NCI-H146 treated with DMSO at 0.1 percent for 48 hours (cell line): ENCODE measurements at regions not wholly inside any gene's neighbourhood (a gene's known extent, or its start where the extent isn't known, plus 50 kb on each side); places are given as distances from the start of the nearest gene placed in this dataset.

Experiments
- DNase-seq: peaks from one replicate; lab custom pipeline; 2025; ENCODE audit not compliant: unreplicated experiment; lab: John Stamatoyannopoulos, UW

DNA sequence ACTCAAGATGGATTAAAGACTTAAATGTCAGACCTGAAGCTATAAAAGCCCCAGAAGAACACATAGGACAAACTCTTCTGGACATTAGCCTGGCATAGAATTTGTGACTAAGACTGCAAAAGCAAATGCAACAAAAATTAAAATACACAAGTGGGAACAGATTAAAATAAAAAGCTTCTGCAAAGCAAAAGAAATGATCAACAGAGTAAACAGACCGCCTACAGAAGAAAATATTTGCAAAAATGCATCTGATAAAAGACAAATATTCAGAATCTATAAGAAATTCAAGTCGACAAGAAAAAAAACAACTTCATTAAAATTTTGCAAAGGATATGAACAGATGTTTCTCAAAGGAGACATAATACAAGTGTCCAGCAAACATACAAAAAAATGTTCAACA lies 537.8 kb downstream of the SLITRK1 start:
- DNase-seq = no peak

DNA sequence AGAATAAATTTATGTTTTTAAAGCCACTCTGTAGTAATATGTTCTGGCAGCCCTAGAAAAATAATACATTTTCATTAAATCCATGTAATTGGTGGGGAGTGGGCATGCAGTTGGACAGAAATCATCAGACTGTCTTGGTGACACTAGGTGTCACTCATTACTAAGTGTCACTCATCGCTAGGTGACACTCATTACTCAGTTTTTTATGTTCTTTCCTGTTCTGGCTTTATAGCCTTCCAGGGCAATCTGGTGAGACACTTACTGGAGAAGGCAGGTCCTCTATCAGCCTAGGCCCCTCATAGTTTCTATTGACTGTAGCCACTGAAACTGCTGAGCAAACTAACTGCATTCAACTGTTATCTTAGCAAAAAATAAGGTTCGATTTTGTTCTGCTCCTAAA lies 542.1 kb downstream of the SLITRK1 start:
- no peak for DNase-seq

DNA sequence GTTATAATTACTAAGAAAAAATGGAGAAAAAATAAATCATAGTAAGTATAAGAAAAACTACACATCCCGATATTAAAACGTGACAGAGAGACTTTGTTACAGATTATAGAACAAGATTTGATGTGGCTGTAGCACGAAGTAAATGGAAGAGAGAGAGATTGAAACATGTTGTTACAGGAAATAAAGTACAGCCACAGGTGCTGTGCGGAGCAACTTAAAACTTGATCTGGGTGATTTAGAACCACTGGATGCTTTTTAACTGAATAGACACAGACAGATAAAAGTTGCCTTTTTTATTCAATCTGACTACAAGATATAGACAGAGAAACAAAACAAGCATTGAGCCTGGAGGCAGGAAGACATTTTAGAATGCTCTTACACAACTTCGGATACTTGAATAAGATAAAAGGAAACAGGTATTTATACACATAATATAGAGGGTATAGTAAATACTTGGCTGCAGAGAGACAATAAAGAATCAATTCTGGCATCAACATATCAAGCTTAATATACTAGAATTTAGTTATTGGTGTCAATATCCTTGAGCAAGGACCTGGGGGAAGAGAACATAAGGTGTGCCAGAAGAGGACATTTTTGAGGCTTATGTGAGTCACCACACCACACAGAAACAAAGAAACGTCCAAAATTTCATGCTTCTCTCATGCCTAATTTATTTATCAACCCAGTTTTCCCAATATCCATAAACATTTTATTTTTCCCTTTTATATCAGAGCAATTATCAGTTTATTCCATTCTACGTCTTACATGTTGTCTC lies 548.5 kb downstream of the SLITRK1 start:
- no peak for DNase-seq

DNA sequence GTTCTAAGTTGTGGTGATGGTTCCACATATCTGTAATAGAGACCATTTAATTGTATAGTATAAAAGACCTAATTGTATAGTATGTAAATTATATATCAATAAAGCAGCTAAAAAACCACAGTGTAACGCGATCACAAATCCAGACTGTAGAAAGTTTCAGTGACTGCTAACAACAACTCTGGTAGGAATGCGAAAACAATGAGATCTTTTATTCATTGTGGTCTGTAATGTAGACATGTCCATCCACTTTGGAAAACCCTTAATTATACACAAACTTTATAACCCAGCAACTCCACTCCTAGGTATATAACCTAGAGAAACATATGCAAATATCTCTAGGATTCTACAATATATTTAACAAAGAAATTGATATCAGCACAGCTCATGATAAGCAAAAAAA lies 549.5 kb downstream of the SLITRK1 start:
- DNase-seq = no peak

GRCh38 chr13:83327091-83327490 lies 555.2 kb downstream of the SLITRK1 start:
- no peak for DNase-seq

- no peak for DNase-seq
These were observed 557.0 kb downstream of the SLITRK1 start for GRCh38 chr13:83325125-83325853.

DNA sequence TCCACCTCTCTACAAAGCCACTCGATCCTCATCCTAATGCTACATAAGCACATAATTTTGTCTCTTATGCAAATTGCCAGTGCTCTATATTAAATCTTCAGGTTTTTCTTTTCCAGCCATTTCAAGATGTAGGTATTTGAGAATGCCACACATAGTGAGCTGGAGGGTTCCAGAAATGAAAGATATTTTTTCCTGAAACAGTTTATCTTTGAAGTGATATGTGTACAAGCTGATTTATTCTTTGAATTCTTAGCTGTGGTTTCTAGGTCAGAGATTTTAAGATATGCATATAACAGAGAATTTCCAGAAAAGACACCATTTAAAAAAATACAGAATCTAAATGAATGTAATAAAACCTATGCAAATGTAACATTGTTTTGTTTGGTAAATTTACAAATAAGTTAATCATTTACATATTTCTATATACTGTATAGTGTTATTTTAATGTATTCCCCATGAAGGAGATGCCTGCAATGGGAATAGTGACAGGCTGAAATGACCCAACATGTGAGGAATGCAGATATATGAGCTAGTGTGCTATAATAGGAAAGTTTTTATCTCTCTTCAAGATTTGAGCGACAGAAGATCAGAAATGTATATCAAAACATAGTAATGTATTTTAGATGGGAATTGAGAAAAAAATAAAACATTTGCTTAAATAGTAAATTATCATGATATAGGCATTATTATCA lies 570.2 kb downstream of the SLITRK1 start:
- no peak for DNase-seq

GRCh38 chr13:83298617-83299016 lies 583.7 kb downstream of the SLITRK1 start:
- DNase-seq = no peak

- DNase-seq = no peak
These were observed 584.5 kb downstream of the SLITRK1 start for GRCh38 chr13:83297586-83298290.

GRCh38 chr13:83295686-83296085 lies 586.6 kb downstream of the SLITRK1 start:
- DNase-seq = no peak

DNA sequence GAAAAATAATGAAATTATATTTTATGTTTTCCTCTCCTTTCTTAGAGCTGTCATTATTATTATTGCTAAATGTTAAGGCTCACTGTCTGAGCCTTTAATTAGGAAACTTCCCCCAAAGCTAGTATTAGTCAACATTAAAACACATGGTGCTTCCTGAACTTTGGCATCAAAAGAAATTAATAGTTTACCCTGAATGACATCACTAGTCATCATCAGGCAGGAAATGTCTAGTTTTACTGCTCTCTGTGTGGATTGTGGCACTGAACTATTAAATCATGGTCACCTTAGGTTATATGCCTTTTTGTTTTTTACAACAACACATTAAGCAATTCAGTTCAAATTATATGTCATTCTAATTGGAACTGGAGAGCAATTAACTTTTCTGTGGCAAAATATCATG lies 595.5 kb downstream of the SLITRK1 start:
- no peak for DNase-seq

GRCh38 chr13:83281654-83282053 lies 600.6 kb downstream of the SLITRK1 start:
- DNase-seq = no peak

GRCh38 chr13:83274679-83275078 lies 607.6 kb downstream of the SLITRK1 start:
- DNase-seq = no peak

DNA sequence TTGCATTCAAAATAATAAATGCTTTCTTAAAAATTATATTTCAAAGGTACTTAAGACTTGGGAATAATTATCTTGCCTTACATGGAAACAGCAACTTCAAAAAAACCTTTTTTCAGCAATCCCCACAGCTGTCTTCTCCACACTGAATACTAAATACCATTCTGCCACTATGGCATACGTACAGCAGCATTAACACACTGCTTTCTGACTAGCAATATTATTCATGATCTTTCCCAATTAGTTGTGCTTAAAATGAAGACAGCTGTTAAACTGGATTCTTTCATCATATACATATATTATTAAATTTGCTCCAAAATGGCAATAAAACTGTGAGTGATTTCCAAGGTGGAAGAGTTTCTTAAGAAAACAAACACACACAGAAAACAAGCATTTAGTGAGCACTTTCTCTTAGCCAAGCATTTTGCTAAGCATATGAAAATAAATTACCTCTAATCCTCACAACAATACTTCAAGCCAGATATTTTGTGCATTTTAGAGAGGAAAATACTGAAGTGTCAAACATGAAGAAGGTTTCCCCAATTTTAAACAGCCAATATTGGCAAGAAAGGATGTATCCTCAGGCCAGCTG lies 609.5 kb downstream of the SLITRK1 start:
- DNase-seq = no peak

- no peak for DNase-seq
These were observed 610.2 kb downstream of the SLITRK1 start for GRCh38 chr13:83272076-83272475.

- no peak for DNase-seq
These were observed 617.0 kb downstream of the SLITRK1 start for GRCh38 chr13:83265279-83265678.

GRCh38 chr13:83248751-83249150 lies 633.5 kb downstream of the SLITRK1 start:
- no peak for DNase-seq

DNA sequence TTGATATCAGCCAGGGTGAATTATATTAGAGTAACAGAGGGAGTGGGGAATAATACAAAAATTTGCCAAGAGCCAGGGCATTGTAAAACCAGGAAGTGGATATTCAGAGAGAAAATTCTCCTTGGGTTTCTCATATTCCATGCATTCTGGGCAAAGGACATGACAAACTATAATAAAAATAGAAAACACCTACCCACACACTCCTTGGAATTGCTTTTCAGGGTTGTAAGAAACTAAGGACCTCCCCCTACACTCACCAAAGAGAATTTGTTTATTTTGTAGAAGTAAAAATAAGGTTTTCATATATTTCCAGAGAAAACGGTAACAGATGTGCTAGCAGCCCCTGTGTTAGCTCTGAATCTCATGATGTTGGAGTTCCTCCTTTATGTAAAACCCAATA lies 649.6 kb downstream of the SLITRK1 start:
- no peak for DNase-seq

DNA sequence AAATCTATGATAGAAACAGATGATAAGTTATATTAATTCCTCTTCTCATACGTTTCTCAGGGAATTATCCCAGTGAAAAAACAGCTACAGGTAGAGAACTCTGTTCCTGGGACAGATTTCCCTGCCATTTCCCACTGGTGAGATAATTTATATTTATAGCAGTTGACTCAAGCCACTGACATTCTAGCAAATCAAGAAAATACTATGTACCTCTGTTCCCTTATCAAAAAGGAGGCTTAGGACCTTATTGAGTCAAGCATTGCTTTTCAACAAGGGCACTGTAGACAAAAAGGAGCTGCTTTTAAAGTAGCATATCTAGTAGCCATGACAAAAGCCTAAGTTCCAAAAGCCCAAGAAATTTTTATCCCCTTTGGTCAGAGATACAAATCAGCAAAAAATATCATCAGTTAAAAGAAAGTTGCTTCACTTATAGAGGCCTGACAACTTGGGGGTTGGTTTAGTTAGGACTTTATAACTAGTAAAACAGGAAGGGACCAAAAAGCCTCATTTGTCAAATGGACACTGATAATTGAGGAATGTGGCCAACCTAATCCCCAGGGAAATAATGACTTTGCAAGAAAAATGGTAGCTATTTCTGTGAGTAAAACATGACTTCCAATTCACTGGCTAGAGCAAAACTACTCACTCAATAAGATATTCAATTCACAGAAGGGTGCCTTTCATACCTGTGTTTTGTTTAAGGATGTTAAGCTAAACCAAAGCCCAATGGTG lies 652.5 kb downstream of the SLITRK1 start:
- no peak for DNase-seq

DNA sequence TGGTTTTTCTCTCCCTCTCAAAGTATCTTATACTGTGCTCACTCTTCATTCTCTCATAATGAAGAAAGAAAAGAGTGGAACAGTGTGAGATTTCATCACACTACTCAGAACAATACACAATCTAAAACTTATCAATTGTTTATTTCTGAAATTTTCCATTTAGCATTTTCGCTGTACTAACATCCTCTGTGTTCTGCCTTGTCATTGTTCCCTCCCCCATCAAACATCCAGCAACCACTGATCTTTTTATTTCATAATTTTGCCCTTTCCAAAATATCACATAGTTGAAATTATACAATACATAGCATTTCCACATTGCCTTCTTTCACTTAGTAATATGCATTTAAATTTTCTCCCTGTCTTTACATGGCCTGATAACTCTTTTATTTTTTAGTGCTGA lies 658.7 kb downstream of the SLITRK1 start:
- DNase-seq = no peak
